HepG2 (cell line): ENCODE measurements at regions not wholly inside any gene's neighbourhood (a gene's known extent, or its start where the extent isn't known, plus 50 kb on each side); places are given as distances from the start of the nearest gene placed in this dataset.

ENCODE experiments used
- ATAC-seq: fragments of 200-7000 bp; cut with Tn5 transposase; 3 replicates; pipeline ENCODE4 v1.9.1; 2020; ENCODE audit warnings: mild to moderate bottlenecking, moderate library complexity
- BruUV-seq: library from RNA; stranded (reverse); fragments of 400-500 nt; replicated peaks from 2 replicates; lab custom pipeline; 2021; lab: Mats Ljungman, UMichigan
- CTCF ChIA-PET: fragments of 300-600 bp; formaldehyde crosslinking; extraction: SDS; loops from one replicate; lab custom pipeline; 2021; ENCODE audit warnings: low total read pairs, inconsistent platforms, low intra/inter-chr PET ratio; lab: Yijun Ruan, JAX
- POLR2A ChIA-PET: fragments of 350-600 bp; sonication (Branson Sonifier 250); formaldehyde crosslinking; loops from one replicate; lab custom pipeline; 2020; ENCODE audit warnings: antibody characterized with exemption, inconsistent platforms; lab: Yijun Ruan, JAX
- DNase-seq: peaks from one replicate; pipeline ENCODE4 v3.0.0-alpha.2; 2015; ENCODE audit warnings: low spot score
- FAIRE-seq: peaks from 3 replicates; lab custom pipeline; 2011; peaks lifted over from hg19 to GRCh38; lab: Jason Lieb, UNC
- H2AFZ ChIP-seq: one replicate; pipeline ENCODE4 v1.6.1; 2011; ENCODE audit warnings: low read length, inconsistent platforms
- H3K27ac ChIP-seq: fragments of 300-600 bp; 3 replicates; pipeline ENCODE4 v1.8.0; 2011; ENCODE audit warnings: mixed run types, mild to moderate bottlenecking, mixed read lengths, low read length, inconsistent platforms; ENCODE audit not compliant: insufficient read depth; ENCODE audit errors: extremely low read length
- H3K27me3 ChIP-seq, 2 experiments: fragments of 200-600 bp in 1 of 2; 2 replicates in 1 of 2; 3 replicates in 1 of 2; pipeline versions ENCODE4 v1.6.0 to v1.8.0; 2011; ENCODE audit warnings: low read length in 2 of 2, mild to moderate bottlenecking in 2 of 2, moderate library complexity in 2 of 2, inconsistent platforms in 1 of 2; ENCODE audit not compliant: insufficient read depth in 2 of 2, control insufficient read depth in 1 of 2
- H3K36me3 ChIP-seq, 2 experiments: fragments of 200-600 bp in 1 of 2; replicated peaks in 1 of 2; 2 replicates in 1 of 2; 3 replicates in 1 of 2; pipeline versions ENCODE4 v1.5.1 to v1.8.0; 2011; ENCODE audit warnings: low read length in 2 of 2, inconsistent platforms in 1 of 2; ENCODE audit not compliant: insufficient read depth in 2 of 2, control insufficient read depth in 1 of 2
- H3K4me1 ChIP-seq: 2 replicates; pipeline ENCODE4 v1.5.1; 2012; ENCODE audit warnings: low read length, inconsistent platforms; ENCODE audit not compliant: insufficient read depth
- H3K4me2 ChIP-seq: 2 replicates; pipeline ENCODE4 v1.6.0; 2011; ENCODE audit warnings: low read depth, low read length, inconsistent platforms
- H3K4me3 ChIP-seq, 3 experiments: fragments of 200-600 bp in 1 of 3; sonication (generic), shearing (Covaris generic) in 1 of 3; replicated peaks in 1 of 3; 2 replicates each; pipeline ENCODE4 v1.5.1; 2011 to 2016; ENCODE audit warnings: low read length in 3 of 3, inconsistent platforms in 2 of 3, low read depth in 2 of 3, mild to moderate bottlenecking in 2 of 3, control low read depth in 1 of 3, mixed read lengths in 1 of 3; ENCODE audit not compliant: insufficient read depth in 1 of 3
- H3K79me2 ChIP-seq: one replicate; pipeline ENCODE4 v1.6.1; 2011; ENCODE audit warnings: low read length, inconsistent platforms; ENCODE audit not compliant: insufficient read depth
- H3K9ac ChIP-seq: 2 replicates; pipeline ENCODE4 v1.6.0; 2011; ENCODE audit warnings: mild to moderate bottlenecking, low read depth, low read length, inconsistent platforms; ENCODE audit not compliant: insufficient read depth
- H3K9me3 ChIP-seq: 2 replicates; pipeline ENCODE4 v1.5.1; 2012; ENCODE audit warnings: mild to moderate bottlenecking, low read length
- H4K20me1 ChIP-seq: 2 replicates; pipeline ENCODE4 v1.6.0; 2011; ENCODE audit warnings: inconsistent platforms, mild to moderate bottlenecking, low read length, moderate library complexity; ENCODE audit not compliant: insufficient read depth
- ATF7 ChIP-seq, 2 experiments: fragments of 450-650 bp in 1 of 2; sonication (generic) in 1 of 2; formaldehyde crosslinking in 1 of 2; IDR thresholded peaks; 2 replicates each; pipeline versions ENCODE4 v1.4.0 to v1.6.1; 2016 to 2020; ENCODE audit warnings: antibody characterized with exemption in 1 of 2, mild to moderate bottlenecking in 1 of 2, missing genetic modification reagents in 1 of 2
- CBFB ChIP-seq: sonication (generic); formaldehyde crosslinking; IDR thresholded peaks from 2 replicates; pipeline ENCODE4 v1.4.0; 2020; ENCODE audit warnings: missing genetic modification reagents
- CREB1 ChIP-seq, 2 experiments: fragments of 450-650 bp in 1 of 2; IDR thresholded peaks; 2 replicates each; pipeline ENCODE4 v1.6.1; 2016 to 2017; ENCODE audit warnings: control low read depth in 1 of 2, mild to moderate bottlenecking in 1 of 2, missing compliant biosample characterization in 1 of 2, missing genetic modification characterization in 1 of 2
- MLLT10 ChIP-seq: sonication (generic); formaldehyde crosslinking; IDR thresholded peaks from 2 replicates; pipeline ENCODE4 v1.4.0; 2020; ENCODE audit warnings: missing genetic modification reagents
- PPARG ChIP-seq: conservative IDR thresholded peaks from 2 replicates; pipeline ENCODE4 v1.6.1; 2016; ENCODE audit warnings: missing biosample characterization, missing genetic modification reagents
- SMC3 ChIP-seq: IDR thresholded peaks from 2 replicates; pipeline ENCODE4 v1.6.1; 2011; ENCODE audit warnings: low read length, improper control_type of control experiment
- SNRNP70 ChIP-seq: fragments of 200-400 bp; formaldehyde crosslinking; IDR thresholded peaks from 2 replicates; pipeline ENCODE4 v1.6.1; 2017; ENCODE audit warnings: mild to moderate bottlenecking, low read depth, low read length, moderate library complexity
- ZBTB7A ChIP-seq: sonication (generic); formaldehyde crosslinking; IDR thresholded peaks from 2 replicates; pipeline ENCODE4 v1.8.0; 2022; ENCODE audit warnings: mild to moderate bottlenecking, missing genetic modification reagents
- ZFP36 ChIP-seq: fragments of 150-350 bp; IDR thresholded peaks from 2 replicates; pipeline ENCODE4 v1.6.1; 2018; ENCODE audit warnings: borderline replicate concordance, low read length, low read depth; ENCODE audit not compliant: partially characterized antibody
- ZNF335 ChIP-seq: sonication (generic); formaldehyde crosslinking; IDR thresholded peaks from 2 replicates; pipeline ENCODE4 v1.4.0; 2020; ENCODE audit warnings: missing genetic modification reagents
- ZNF382 ChIP-seq: sonication (generic); formaldehyde crosslinking; IDR thresholded peaks from 2 replicates; pipeline ENCODE4 v1.5.0; 2020; ENCODE audit warnings: missing genetic modification reagents, mild to moderate bottlenecking, borderline replicate concordance
- ZNF468 ChIP-seq: sonication (generic); formaldehyde crosslinking; IDR thresholded peaks from 2 replicates; pipeline ENCODE4 v1.8.0; 2022; ENCODE audit warnings: mild to moderate bottlenecking, moderate library complexity, missing genetic modification reagents
- ZNF484 ChIP-seq: sonication (generic); formaldehyde crosslinking; IDR thresholded peaks from 2 replicates; pipeline ENCODE4 v1.5.1; 2020; ENCODE audit warnings: mild to moderate bottlenecking, low read depth, missing genetic modification reagents, borderline replicate concordance
- ZNF747 ChIP-seq: sonication (generic); formaldehyde crosslinking; IDR thresholded peaks from 2 replicates; pipeline ENCODE4 v1.8.1; 2023; ENCODE audit warnings: missing genetic modification reagents, mild to moderate bottlenecking, borderline replicate concordance
- WGBS: methylation state at CpG from one replicate; pipeline ENCODE4 v1.1.6; 2017; ENCODE audit warnings: low lambda C conversion rate; 5-methylcytosine and 5-hydroxymethylcytosine counted together
- in situ Hi-C: cut with HindIII; loops from 2 replicates; pipeline ENCODE4 v1.10.0; 2017; ENCODE audit warnings: low pct_unique_long_range_greater_than_20kb; ENCODE audit not compliant: extremely low pct_ligation_motif_present
- intact Hi-C: fragments of 100-400 bp; cut with micrococcal nuclease; formaldehyde crosslinking; loops from one replicate; pipeline ENCODE4 v1.10.0; 2022; ENCODE audit not compliant: unreplicated experiment
- TF ChIP-seq, protein P1 (sequence below): sonication (generic); formaldehyde crosslinking; IDR thresholded peaks from 2 replicates; pipeline ENCODE4 v1.5.0; 2020; ENCODE audit warnings: missing genetic modification reagents, mild to moderate bottlenecking, borderline replicate concordance
- TF ChIP-seq, protein P2 (sequence below): IDR thresholded peaks from 2 replicates; pipeline ENCODE4 v1.6.1; 2016; ENCODE audit warnings: mild to moderate bottlenecking, missing biosample characterization, missing genetic modification reagents
- TF ChIP-seq, protein P3 (sequence below): IDR thresholded peaks from 2 replicates; pipeline ENCODE4 v1.6.1; 2012; ENCODE audit warnings: low read length, improper control_type of control experiment

DNA sequence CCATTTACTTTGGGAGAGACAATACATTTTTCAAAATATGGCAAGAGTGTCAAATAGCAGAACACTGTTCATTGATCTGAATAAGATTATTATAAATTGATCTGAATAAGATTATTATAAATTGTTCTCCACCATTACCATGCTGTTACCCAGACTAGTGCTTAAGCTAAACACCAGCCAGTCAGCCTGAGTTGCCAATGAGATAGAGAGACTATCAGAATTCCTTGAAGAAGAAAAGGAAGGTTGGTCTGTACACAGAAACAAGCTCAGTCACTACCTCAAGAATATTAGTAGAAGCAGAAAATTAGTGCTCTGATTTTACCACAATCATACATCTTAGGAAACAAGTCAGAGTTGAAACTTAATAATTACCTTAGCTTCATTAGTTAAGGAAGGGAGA is 469.8 kb downstream of the FOXG1 start (continued):
- TF ChIP-seq SMC3 (no peak), CBFB (CRISPR knock-in tag) (no peak), ZNF484 (no peak), ZNF747 (CRISPR knock-in tag) (no peak)

DNA sequence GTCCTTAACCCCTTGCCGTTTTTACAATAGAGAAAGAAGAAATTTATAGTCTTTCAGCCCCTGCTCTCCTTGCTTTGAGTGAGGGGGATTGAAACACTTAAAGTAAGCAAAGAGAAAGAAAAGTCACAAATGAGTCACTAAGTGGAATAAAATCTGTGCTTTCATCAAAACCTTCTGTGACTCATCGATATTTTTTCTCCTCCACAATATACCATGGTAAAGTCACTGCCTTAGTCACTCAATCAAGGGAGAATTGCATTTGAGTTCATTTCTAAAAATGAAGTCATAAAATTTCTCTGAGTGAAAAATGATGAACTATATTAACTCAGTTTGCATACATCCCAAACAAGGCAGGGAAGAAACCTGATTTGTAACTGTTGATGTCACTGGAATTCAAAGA is 470.3 kb downstream of the FOXG1 start:
- H3K4me2 ChIP-seq: no peak overlapping the region
- peaks cover 63% of the 10 kb centered on the region for H3K9me3 ChIP-seq
- ATAC-seq (no peak), DNase-seq (no peak), FAIRE-seq (no peak)
- H3K79me2 ChIP-seq: no peaks in the 10 kb centered on the region
- H3K9ac ChIP-seq: no peak overlapping the region
- TF ChIP-seq SNRNP70 (no peak), ZNF382 (CRISPR knock-in tag) (no peak), CREB1 (IDR thresholded peaks at IDR 0.05) (peak; percentile 51), CREB1 (CRISPR knock-in tag; IDR thresholded peaks at IDR 0.05) (no peak), ATF7 (IDR thresholded peaks at IDR 0.05) (0 out of 2 replicates have a peak, but pooled peaks have one; percentile 15), ATF7 (CRISPR knock-in tag; IDR thresholded peaks at IDR 0.05) (no peak), MLLT10 (CRISPR knock-in tag) (no peak), ZNF335 (CRISPR knock-in tag) (no peak), PPARG (CRISPR knock-in tag) (no peak), ZNF468 (CRISPR knock-in tag) (no peak), ZFP36 (no peak), ZBTB7A (CRISPR knock-in tag) (no peak)
- TF ChIP-seq, protein P1, sequence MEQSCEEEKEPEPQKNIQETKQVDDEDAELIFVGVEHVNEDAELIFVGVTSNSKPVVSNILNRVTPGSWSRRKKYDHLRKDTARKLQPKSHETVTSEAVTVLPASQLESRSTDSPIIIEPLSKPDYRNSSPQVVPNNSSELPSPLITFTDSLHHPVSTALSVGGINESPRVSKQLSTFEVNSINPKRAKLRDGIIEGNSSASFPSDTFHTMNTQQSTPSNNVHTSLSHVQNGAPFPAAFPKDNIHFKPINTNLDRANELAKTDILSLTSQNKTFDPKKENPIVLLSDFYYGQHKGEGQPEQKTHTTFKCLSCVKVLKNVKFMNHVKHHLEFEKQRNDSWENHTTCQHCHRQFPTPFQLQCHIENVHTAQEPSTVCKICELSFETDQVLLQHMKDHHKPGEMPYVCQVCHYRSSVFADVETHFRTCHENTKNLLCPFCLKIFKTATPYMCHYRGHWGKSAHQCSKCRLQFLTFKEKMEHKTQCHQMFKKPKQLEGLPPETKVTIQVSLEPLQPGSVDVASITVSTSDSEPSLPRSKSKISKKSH (CRISPR knock-in tag): no peak
- TF ChIP-seq, protein P2, sequence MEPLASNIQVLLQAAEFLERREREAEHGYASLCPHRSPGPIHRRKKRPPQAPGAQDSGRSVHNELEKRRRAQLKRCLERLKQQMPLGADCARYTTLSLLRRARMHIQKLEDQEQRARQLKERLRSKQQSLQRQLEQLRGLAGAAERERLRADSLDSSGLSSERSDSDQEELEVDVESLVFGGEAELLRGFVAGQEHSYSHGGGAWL (CRISPR knock-in tag): no peak
- TF ChIP-seq, protein P3, sequence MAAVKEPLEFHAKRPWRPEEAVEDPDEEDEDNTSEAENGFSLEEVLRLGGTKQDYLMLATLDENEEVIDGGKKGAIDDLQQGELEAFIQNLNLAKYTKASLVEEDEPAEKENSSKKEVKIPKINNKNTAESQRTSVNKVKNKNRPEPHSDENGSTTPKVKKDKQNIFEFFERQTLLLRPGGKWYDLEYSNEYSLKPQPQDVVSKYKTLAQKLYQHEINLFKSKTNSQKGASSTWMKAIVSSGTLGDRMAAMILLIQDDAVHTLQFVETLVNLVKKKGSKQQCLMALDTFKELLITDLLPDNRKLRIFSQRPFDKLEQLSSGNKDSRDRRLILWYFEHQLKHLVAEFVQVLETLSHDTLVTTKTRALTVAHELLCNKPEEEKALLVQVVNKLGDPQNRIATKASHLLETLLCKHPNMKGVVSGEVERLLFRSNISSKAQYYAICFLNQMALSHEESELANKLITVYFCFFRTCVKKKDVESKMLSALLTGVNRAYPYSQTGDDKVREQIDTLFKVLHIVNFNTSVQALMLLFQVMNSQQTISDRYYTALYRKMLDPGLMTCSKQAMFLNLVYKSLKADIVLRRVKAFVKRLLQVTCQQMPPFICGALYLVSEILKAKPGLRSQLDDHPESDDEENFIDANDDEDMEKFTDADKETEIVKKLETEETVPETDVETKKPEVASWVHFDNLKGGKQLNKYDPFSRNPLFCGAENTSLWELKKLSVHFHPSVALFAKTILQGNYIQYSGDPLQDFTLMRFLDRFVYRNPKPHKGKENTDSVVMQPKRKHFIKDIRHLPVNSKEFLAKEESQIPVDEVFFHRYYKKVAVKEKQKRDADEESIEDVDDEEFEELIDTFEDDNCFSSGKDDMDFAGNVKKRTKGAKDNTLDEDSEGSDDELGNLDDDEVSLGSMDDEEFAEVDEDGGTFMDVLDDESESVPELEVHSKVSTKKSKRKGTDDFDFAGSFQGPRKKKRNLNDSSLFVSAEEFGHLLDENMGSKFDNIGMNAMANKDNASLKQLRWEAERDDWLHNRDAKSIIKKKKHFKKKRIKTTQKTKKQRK: no peak
- WGBS: 2% methylated on average over 2 of the region's 2 CpGs
- BruUV-seq: no TSS peak
- no peak overlapping the region for H3K27ac ChIP-seq
- H3K4me1 ChIP-seq: no peaks in the 10 kb centered on the region
- ChIA-PET CTCF (no interaction called here), POLR2A (no interaction called here)
- H2AFZ ChIP-seq: no peak overlapping the region
- intact Hi-C loops: no loop called here
- no peaks in the 10 kb centered on the region for H3K36me3 ChIP-seq
- no peaks in the 10 kb centered on the region for H4K20me1 ChIP-seq
- no peak overlapping the region for H3K4me3 ChIP-seq
- no peaks in the 10 kb centered on the region for H3K27me3 ChIP-seq
- in situ Hi-C loops: no loop called here
